ENCODE measurements at regions not wholly inside any gene's neighbourhood (a gene's known extent, or its start where the extent isn't known, plus 50 kb on each side); places are given as distances from the start of the nearest gene placed in this dataset.

DNA sequence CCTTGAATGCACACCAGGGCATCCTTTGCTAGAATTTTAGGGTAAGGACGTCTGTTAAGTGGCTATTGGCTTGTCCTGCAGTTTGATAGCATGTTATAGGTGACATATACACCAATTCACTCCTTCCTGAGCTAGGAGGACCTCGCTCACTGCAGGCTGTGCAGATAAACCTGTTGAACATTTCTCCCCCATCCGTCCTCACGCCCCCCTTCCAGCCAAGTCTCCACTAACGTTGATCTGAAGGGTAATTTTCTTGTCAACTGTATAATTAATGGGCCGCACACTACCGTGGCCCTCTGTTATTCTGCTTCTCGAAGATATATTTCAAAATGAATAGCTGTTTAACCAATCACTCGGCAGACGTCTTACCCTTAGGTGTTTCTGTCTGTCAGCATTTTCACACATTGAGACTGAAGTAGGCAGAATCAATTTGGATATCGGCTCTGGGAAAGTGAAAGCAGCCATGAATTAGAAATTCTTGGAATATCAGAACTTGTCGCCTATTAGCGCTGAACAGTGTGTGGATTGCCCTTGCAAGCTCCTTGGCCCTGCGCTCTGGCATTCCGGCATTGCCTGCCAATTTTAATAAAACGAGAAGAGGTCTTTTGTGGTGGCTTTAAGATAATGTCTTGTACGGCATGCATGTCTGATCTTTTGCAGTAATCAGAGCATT, 905.3 kb downstream of the TYW1 start:
- Histone ChIP-seq H4K20me1 (ENCODE audit: control insufficient read depth, insufficient read depth, low read depth, low read length) (no peaks in the 10 kb centered on the region), H3K9me3 (ENCODE audit: control insufficient read depth, insufficient read depth, low read length) (peaks cover 6% of the 10 kb centered on the region; the same call in 1 of the 2 replicates), H3K9me2 (replicated peaks; ENCODE audit: control insufficient read depth, low read length) (no peaks in the 10 kb centered on the region), H3K27me3 (ENCODE audit: control insufficient read depth, low read length) (no peaks in the 10 kb centered on the region), H3K4me3 (ENCODE audit: low read length) (no peak overlapping the region), H3F3A (ENCODE audit: control insufficient read depth, insufficient read depth) (no peaks in the 10 kb centered on the region), H3K27ac (ENCODE audit: low read depth, low read length) (no peak overlapping the region), H3K36me3 (ENCODE audit: control insufficient read depth, low read length) (no peaks in the 10 kb centered on the region), H3K79me2 (ENCODE audit: control insufficient read depth, low read length) (no peaks in the 10 kb centered on the region), H3K4me1 (ENCODE audit: control insufficient read depth, low read length) (no peaks in the 10 kb centered on the region), H3K4me2 (ENCODE audit: low read length) (no peak overlapping the region)
- no peak for TF ChIP-seq EZH2phosphoT487 (IDR thresholded peaks at IDR 0.05; ENCODE audit: borderline replicate concordance, low read length)
- TF ChIP-seq, protein P1, sequence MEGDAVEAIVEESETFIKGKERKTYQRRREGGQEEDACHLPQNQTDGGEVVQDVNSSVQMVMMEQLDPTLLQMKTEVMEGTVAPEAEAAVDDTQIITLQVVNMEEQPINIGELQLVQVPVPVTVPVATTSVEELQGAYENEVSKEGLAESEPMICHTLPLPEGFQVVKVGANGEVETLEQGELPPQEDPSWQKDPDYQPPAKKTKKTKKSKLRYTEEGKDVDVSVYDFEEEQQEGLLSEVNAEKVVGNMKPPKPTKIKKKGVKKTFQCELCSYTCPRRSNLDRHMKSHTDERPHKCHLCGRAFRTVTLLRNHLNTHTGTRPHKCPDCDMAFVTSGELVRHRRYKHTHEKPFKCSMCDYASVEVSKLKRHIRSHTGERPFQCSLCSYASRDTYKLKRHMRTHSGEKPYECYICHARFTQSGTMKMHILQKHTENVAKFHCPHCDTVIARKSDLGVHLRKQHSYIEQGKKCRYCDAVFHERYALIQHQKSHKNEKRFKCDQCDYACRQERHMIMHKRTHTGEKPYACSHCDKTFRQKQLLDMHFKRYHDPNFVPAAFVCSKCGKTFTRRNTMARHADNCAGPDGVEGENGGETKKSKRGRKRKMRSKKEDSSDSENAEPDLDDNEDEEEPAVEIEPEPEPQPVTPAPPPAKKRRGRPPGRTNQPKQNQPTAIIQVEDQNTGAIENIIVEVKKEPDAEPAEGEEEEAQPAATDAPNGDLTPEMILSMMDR (IDR thresholded peaks at IDR 0.05; ENCODE audit: low read depth, low read length, poor library complexity, severe bottlenecking) = no peak

DNA sequence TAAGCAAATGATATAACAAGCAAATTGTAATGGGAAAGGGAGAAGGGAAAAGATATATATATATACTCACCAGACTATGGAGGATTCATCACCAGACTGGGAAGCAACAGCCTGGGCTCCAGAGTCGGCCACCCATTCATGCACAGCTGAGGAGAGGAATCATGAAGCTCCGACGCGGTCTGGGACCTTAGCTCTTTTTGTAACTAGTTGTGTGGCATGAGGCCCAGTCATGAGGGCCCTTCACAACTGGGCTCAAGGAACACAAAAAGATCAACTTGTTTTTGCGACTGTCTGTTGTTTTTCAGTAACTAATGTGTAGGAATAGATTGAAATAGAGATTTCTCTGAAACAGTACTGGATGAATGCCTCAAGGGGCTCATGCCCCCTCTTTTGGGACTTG, 911.2 kb downstream of the TYW1 start:
- Histone ChIP-seq H4K20me1 (ENCODE audit: control insufficient read depth, insufficient read depth, low read depth, low read length) (no peaks in the 10 kb centered on the region), H3K27ac (ENCODE audit: low read depth, low read length) (no peak overlapping the region), H3K4me3 (ENCODE audit: low read length) (no peak overlapping the region), H3K27me3 (ENCODE audit: control insufficient read depth, low read length) (no peaks in the 10 kb centered on the region), H3K36me3 (ENCODE audit: control insufficient read depth, low read length) (no peaks in the 10 kb centered on the region), H3K79me2 (ENCODE audit: control insufficient read depth, low read length) (no peaks in the 10 kb centered on the region), H3K4me2 (ENCODE audit: low read length) (no peak overlapping the region), H3K9me3 (ENCODE audit: control insufficient read depth, insufficient read depth, low read length) (no peaks in the 10 kb centered on the region), H3F3A (ENCODE audit: control insufficient read depth, insufficient read depth) (no peaks in the 10 kb centered on the region), H3K9me2 (replicated peaks; ENCODE audit: control insufficient read depth, low read length) (no peaks in the 10 kb centered on the region), H3K4me1 (ENCODE audit: control insufficient read depth, low read length) (no peaks in the 10 kb centered on the region)
- TF ChIP-seq, protein P1 (IDR thresholded peaks at IDR 0.05; ENCODE audit: low read depth, low read length, poor library complexity, severe bottlenecking) = no peak
- TF ChIP-seq EZH2phosphoT487 (IDR thresholded peaks at IDR 0.05; ENCODE audit: borderline replicate concordance, low read length) = no peak

DNA sequence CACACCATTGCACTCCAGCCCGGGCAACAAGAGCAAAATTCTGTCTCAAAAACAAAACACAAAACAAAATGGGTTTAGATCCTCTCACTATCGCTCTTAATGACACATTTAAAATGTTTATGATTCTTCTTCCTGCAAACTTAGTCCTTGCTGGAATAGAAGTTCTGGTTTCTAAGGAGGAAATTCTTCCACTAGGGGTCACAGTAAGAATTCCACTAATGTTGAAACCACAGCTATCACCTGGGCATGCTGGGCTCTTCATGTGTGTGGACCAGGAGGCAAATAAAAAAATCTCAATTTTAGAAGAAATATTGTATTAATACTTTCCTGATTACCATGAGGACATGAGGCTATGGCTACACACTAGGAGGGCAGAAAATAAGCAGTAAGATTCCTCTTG, 915.8 kb downstream of the TYW1 start:
- Histone ChIP-seq H3K4me2 (ENCODE audit: low read length) (no peak overlapping the region), H3K9me3 (ENCODE audit: control insufficient read depth, insufficient read depth, low read length) (peaks cover 4% of the 10 kb centered on the region), H3K27me3 (ENCODE audit: control insufficient read depth, low read length) (no peaks in the 10 kb centered on the region), H3K4me3 (ENCODE audit: low read length) (no peak overlapping the region), H3K27ac (ENCODE audit: low read depth, low read length) (no peak overlapping the region), H3K4me1 (ENCODE audit: control insufficient read depth, low read length) (no peaks in the 10 kb centered on the region), H4K20me1 (ENCODE audit: control insufficient read depth, insufficient read depth, low read depth, low read length) (no peaks in the 10 kb centered on the region), H3F3A (ENCODE audit: control insufficient read depth, insufficient read depth) (no peaks in the 10 kb centered on the region), H3K9me2 (replicated peaks; ENCODE audit: control insufficient read depth, low read length) (no peaks in the 10 kb centered on the region; the same call in 1 of the 2 replicates), H3K79me2 (ENCODE audit: control insufficient read depth, low read length) (no peaks in the 10 kb centered on the region), H3K36me3 (ENCODE audit: control insufficient read depth, low read length) (no peaks in the 10 kb centered on the region)
- no peak for TF ChIP-seq EZH2phosphoT487 (IDR thresholded peaks at IDR 0.05; ENCODE audit: borderline replicate concordance, low read length)
- TF ChIP-seq, protein P1 (IDR thresholded peaks at IDR 0.05; ENCODE audit: low read depth, low read length, poor library complexity, severe bottlenecking) = no peak

All from DOHH2 (cell line).